C4-2B (cell line): ENCODE measurements at regions not wholly inside any gene's neighbourhood (a gene's known extent, or its start where the extent isn't known, plus 50 kb on each side); places are given as distances from the start of the nearest gene placed in this dataset.
A peak's percentile ranks its signal among the peaks of the same experiment; 100 is the strongest.

ENCODE experiments used
- H3K27ac ChIP-seq: fragments of 450-650 bp; 2 replicates; pipeline ENCODE4 v1.5.1; 2017
- ZFX ChIP-seq: fragments of 450-650 bp; IDR thresholded peaks from 2 replicates; pipeline ENCODE4 v1.6.1; 2017
- TF ChIP-seq, protein P1 (sequence below): fragments of 450-650 bp; conservative IDR thresholded peaks from 2 replicates; pipeline ENCODE4 v1.5.1; 2017; ENCODE audit warnings: mild to moderate bottlenecking

DNA sequence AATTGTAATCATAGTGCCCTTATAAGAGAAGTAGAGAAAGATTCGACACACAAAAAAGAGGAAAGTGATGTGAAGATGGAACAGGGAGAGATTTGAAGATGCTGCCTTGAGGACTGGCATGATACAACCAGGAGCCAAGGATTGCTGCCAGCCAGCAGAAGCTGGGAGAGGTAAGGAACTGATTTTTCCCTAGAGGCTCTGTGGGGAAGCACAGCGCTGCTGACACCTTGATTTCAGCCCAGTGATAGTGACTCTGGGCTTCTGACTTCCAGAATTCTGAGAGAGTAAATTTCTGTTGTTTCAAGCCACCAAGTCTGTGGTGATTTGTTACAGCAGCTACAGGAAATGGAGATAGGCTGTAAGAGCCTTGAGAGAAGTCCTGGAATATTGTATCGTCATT, 98.2 kb downstream of the RAB11FIP2 start:
- no peak overlapping the region for H3K27ac ChIP-seq
- no peak for TF ChIP-seq ZFX
- TF ChIP-seq, protein P1, sequence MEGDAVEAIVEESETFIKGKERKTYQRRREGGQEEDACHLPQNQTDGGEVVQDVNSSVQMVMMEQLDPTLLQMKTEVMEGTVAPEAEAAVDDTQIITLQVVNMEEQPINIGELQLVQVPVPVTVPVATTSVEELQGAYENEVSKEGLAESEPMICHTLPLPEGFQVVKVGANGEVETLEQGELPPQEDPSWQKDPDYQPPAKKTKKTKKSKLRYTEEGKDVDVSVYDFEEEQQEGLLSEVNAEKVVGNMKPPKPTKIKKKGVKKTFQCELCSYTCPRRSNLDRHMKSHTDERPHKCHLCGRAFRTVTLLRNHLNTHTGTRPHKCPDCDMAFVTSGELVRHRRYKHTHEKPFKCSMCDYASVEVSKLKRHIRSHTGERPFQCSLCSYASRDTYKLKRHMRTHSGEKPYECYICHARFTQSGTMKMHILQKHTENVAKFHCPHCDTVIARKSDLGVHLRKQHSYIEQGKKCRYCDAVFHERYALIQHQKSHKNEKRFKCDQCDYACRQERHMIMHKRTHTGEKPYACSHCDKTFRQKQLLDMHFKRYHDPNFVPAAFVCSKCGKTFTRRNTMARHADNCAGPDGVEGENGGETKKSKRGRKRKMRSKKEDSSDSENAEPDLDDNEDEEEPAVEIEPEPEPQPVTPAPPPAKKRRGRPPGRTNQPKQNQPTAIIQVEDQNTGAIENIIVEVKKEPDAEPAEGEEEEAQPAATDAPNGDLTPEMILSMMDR = no peak; the same call in 1 of the 2 replicates

DNA sequence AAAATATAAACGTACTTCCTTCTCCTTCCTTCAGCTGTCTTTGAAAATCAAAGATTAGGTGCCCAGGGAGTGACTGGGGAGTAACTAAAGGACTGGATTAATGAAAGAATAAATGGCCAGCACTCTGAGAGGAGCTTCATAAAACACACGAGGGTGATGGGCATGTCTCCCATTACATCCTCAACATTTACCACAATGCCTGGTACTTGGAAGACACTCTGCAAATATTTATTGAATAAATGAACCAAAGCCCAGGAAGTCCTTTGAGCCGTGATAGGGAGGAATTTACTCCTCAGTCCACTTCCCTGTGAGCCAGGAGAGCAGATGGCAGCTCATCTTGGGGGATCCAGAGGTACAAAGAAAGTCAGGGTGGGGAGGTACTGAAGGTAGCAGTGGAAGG, 96.3 kb downstream of the RAB11FIP2 start:
- no peak for TF ChIP-seq ZFX
- TF ChIP-seq, protein P1 = no peak
- H3K27ac ChIP-seq = peak overlapping the region; percentile 8; the same call in 1 of the 2 replicates
